ENCODE measurements at regions not wholly inside any gene's neighbourhood (a gene's known extent, or its start where the extent isn't known, plus 50 kb on each side); places are given as distances from the start of the nearest gene placed in this dataset.

- TF ChIP-seq TARDBP (IDR thresholded peaks at IDR 0.05) (no peak), PKNOX1 (IDR thresholded peaks at IDR 0.05) (no peak), FOXA1 (IDR thresholded peaks at IDR 0.05) (no peak), ZNF384 (IDR thresholded peaks at IDR 0.05) (no peak), HDGF (IDR thresholded peaks at IDR 0.05; ENCODE audit: borderline replicate concordance) (no peak), FOXK2 (IDR thresholded peaks at IDR 0.05) (no peak), NFRKB (IDR thresholded peaks at IDR 0.05) (no peak), FOXM1 (IDR thresholded peaks at IDR 0.05; ENCODE audit: borderline replicate concordance) (no peak), BHLHE40 (IDR thresholded peaks at IDR 0.05; ENCODE audit: borderline replicate concordance) (no peak), SP1 (IDR thresholded peaks at IDR 0.05) (no peak), LEF1 (IDR thresholded peaks at IDR 0.05; ENCODE audit: borderline replicate concordance) (no peak), L3MBTL2 (conservative IDR thresholded peaks at IDR 0.05) (no peak), CTBP1 (IDR thresholded peaks at IDR 0.05; ENCODE audit: borderline replicate concordance) (no peak), ELF4 (IDR thresholded peaks at IDR 0.05) (no peak), ARNT (IDR thresholded peaks at IDR 0.05) (no peak), SUZ12 (IDR thresholded peaks at IDR 0.05) (no peak)
- POLR2A ChIA-PET = no interaction called here
- CTCF ChIA-PET = no interaction called here
- no peak for DNase-seq (ENCODE audit: extremely low spot score)
These were observed 630.4 kb downstream of the EPHA4 start for GRCh38 chr2:220941683-220942082.

- POLR2A ChIA-PET = no interaction called here
- no peak for DNase-seq (ENCODE audit: extremely low spot score)
- CTCF ChIA-PET = no interaction called here
- no peak for TF ChIP-seq FOXM1 (IDR thresholded peaks at IDR 0.05; ENCODE audit: borderline replicate concordance)
- TF ChIP-seq HDGF (IDR thresholded peaks at IDR 0.05; ENCODE audit: borderline replicate concordance) = no peak
- TF ChIP-seq CTBP1 (IDR thresholded peaks at IDR 0.05; ENCODE audit: borderline replicate concordance) = no peak
- no peak for TF ChIP-seq L3MBTL2 (conservative IDR thresholded peaks at IDR 0.05)
- no peak for TF ChIP-seq FOXK2 (IDR thresholded peaks at IDR 0.05)
- TF ChIP-seq LEF1 (IDR thresholded peaks at IDR 0.05; ENCODE audit: borderline replicate concordance) = no peak
- TF ChIP-seq PKNOX1 (IDR thresholded peaks at IDR 0.05) = no peak
- no peak for TF ChIP-seq ZNF384 (IDR thresholded peaks at IDR 0.05)
- TF ChIP-seq SUZ12 (IDR thresholded peaks at IDR 0.05) = no peak
These were observed 625.6 kb downstream of the EPHA4 start for GRCh38 chr2:220946552-220946951.

- CTCF ChIA-PET = no interaction called here
- TF ChIP-seq BHLHE40 (IDR thresholded peaks at IDR 0.05; ENCODE audit: borderline replicate concordance) = no peak
- TF ChIP-seq NFRKB (IDR thresholded peaks at IDR 0.05) = no peak
- no peak for TF ChIP-seq FOXK2 (IDR thresholded peaks at IDR 0.05)
- TF ChIP-seq SP1 (IDR thresholded peaks at IDR 0.05) = no peak
- TF ChIP-seq ZNF384 (IDR thresholded peaks at IDR 0.05) = no peak
- no peak for TF ChIP-seq L3MBTL2 (conservative IDR thresholded peaks at IDR 0.05)
- no peak for TF ChIP-seq ELF4 (IDR thresholded peaks at IDR 0.05)
- TF ChIP-seq PKNOX1 (IDR thresholded peaks at IDR 0.05) = no peak
- TF ChIP-seq ARNT (IDR thresholded peaks at IDR 0.05) = no peak
- TF ChIP-seq LEF1 (IDR thresholded peaks at IDR 0.05; ENCODE audit: borderline replicate concordance) = no peak
- TF ChIP-seq FOXM1 (IDR thresholded peaks at IDR 0.05; ENCODE audit: borderline replicate concordance) = no peak
- TF ChIP-seq SUZ12 (IDR thresholded peaks at IDR 0.05) = no peak
- TF ChIP-seq HDGF (IDR thresholded peaks at IDR 0.05; ENCODE audit: borderline replicate concordance) = no peak
- TF ChIP-seq FOXA1 (IDR thresholded peaks at IDR 0.05) = no peak
- TF ChIP-seq TARDBP (IDR thresholded peaks at IDR 0.05) = no peak
- TF ChIP-seq CTBP1 (IDR thresholded peaks at IDR 0.05; ENCODE audit: borderline replicate concordance) = no peak
- POLR2A ChIA-PET = no interaction called here
- DNase-seq (ENCODE audit: extremely low spot score) = no peak
These were observed 623.5 kb downstream of the EPHA4 start for GRCh38 chr2:220948579-220948978.

GRCh38 chr2:220949466-220949865, 622.6 kb downstream of the EPHA4 start:
- CTCF ChIA-PET = no interaction called here
- TF ChIP-seq ARNT (IDR thresholded peaks at IDR 0.05) = no peak
- TF ChIP-seq PKNOX1 (IDR thresholded peaks at IDR 0.05) = no peak
- TF ChIP-seq FOXA1 (IDR thresholded peaks at IDR 0.05) = no peak
- TF ChIP-seq LEF1 (IDR thresholded peaks at IDR 0.05; ENCODE audit: borderline replicate concordance) = no peak
- no peak for TF ChIP-seq NFRKB (IDR thresholded peaks at IDR 0.05)
- no peak for TF ChIP-seq HDGF (IDR thresholded peaks at IDR 0.05; ENCODE audit: borderline replicate concordance)
- no peak for TF ChIP-seq FOXK2 (IDR thresholded peaks at IDR 0.05)
- TF ChIP-seq ELF4 (IDR thresholded peaks at IDR 0.05) = no peak
- no peak for TF ChIP-seq TARDBP (IDR thresholded peaks at IDR 0.05)
- TF ChIP-seq CTBP1 (IDR thresholded peaks at IDR 0.05; ENCODE audit: borderline replicate concordance) = no peak
- TF ChIP-seq FOXM1 (IDR thresholded peaks at IDR 0.05; ENCODE audit: borderline replicate concordance) = no peak
- TF ChIP-seq ZNF384 (IDR thresholded peaks at IDR 0.05) = no peak
- DNase-seq (ENCODE audit: extremely low spot score) = no peak
- POLR2A ChIA-PET = no interaction called here

- CTCF ChIA-PET = no interaction called here
These were observed 616.3 kb downstream of the EPHA4 start for GRCh38 chr2:220955776-220956175.

More at GRCh38 chr2:220955776-220956175, 616.3 kb downstream of the EPHA4 start:
- POLR2A ChIA-PET = no interaction called here
- DNase-seq (ENCODE audit: extremely low spot score) = no peak
- TF ChIP-seq SP1 (IDR thresholded peaks at IDR 0.05) = no peak
- no peak for TF ChIP-seq FOXM1 (IDR thresholded peaks at IDR 0.05; ENCODE audit: borderline replicate concordance)
- no peak for TF ChIP-seq LEF1 (IDR thresholded peaks at IDR 0.05; ENCODE audit: borderline replicate concordance)
- no peak for TF ChIP-seq ELF4 (IDR thresholded peaks at IDR 0.05)
- TF ChIP-seq TARDBP (IDR thresholded peaks at IDR 0.05) = no peak
- TF ChIP-seq SUZ12 (IDR thresholded peaks at IDR 0.05) = no peak
- TF ChIP-seq ARNT (IDR thresholded peaks at IDR 0.05) = no peak
- TF ChIP-seq FOXA1 (IDR thresholded peaks at IDR 0.05) = no peak
- TF ChIP-seq HDGF (IDR thresholded peaks at IDR 0.05; ENCODE audit: borderline replicate concordance) = no peak
- TF ChIP-seq CTBP1 (IDR thresholded peaks at IDR 0.05; ENCODE audit: borderline replicate concordance) = no peak
- no peak for TF ChIP-seq PKNOX1 (IDR thresholded peaks at IDR 0.05)
- TF ChIP-seq FOXK2 (IDR thresholded peaks at IDR 0.05) = no peak
- no peak for TF ChIP-seq L3MBTL2 (conservative IDR thresholded peaks at IDR 0.05)

Data from HEK293T (cell line).